GM12801 (cell line): ENCODE measurements at regions not wholly inside any gene's neighbourhood (a gene's known extent, or its start where the extent isn't known, plus 50 kb on each side); places are given as distances from the start of the nearest gene placed in this dataset.

Experiments
- TF ChIP-seq, protein P1 (sequence below): IDR thresholded peaks from one replicate; pipeline ENCODE4 v1.5.1; 2011; ENCODE audit warnings: control low read depth; ENCODE audit not compliant: insufficient read length; ENCODE audit errors: extremely low read depth

DNA sequence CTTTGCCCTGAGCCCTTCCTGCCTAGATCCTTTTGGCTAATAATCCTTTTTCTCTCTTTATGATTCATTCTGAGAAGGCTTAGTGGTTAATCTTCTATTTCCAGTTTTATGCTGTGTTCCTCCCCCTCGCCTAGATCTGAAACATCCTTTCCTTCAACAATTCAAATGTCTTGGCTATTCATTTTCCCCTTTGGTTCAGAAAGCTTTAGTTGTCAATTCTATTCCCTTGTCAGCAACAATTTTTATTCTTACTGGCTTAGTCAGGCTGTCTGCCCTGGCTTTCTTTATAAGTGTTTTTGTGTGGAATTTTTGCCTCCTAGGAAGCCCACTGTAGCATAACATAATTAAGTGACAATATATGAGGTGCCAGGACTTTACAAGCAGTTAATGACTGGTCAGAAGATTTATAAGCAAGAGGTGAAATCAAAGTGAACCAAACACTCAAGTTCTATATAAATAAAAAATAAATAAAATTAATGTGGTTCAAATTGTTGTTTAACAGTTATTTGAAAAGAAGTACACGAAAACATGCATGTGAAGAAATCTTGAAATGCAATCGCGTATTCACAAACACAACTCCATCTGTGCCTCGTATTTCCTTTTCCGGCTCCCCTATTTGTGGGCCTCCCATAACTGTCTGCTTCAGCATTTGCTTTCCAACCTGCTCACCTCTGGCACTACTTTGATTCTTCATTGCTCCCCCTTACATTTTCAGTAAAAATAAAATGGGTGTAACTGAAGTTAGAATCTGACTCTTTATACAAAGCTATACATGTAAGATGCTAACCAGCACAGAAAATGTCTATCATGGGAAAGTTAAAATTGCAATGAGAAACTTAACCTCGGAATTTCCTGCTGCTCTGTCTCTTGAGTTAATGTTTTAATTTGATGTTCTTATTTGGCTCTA, 235.4 kb downstream of the SPRY1 start:
- TF ChIP-seq, protein P1, sequence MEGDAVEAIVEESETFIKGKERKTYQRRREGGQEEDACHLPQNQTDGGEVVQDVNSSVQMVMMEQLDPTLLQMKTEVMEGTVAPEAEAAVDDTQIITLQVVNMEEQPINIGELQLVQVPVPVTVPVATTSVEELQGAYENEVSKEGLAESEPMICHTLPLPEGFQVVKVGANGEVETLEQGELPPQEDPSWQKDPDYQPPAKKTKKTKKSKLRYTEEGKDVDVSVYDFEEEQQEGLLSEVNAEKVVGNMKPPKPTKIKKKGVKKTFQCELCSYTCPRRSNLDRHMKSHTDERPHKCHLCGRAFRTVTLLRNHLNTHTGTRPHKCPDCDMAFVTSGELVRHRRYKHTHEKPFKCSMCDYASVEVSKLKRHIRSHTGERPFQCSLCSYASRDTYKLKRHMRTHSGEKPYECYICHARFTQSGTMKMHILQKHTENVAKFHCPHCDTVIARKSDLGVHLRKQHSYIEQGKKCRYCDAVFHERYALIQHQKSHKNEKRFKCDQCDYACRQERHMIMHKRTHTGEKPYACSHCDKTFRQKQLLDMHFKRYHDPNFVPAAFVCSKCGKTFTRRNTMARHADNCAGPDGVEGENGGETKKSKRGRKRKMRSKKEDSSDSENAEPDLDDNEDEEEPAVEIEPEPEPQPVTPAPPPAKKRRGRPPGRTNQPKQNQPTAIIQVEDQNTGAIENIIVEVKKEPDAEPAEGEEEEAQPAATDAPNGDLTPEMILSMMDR, result no peak

DNA sequence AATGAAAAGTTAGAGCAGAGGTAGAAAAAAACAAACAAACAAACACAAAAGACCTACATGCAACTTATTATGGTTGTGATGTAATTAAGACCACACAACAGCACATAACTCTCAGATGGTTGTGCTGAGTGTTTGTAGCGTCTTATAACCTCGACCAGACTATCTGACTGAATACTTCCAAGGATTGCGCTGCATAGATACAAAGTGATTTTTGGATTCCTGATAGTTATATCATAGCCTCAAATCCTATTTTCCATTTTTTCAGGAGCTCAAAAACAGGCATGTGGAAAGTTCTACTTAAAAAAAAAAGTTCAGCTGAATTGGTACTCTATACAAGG, 236.1 kb downstream of the SPRY1 start:
- TF ChIP-seq, protein P1, result no peak

DNA sequence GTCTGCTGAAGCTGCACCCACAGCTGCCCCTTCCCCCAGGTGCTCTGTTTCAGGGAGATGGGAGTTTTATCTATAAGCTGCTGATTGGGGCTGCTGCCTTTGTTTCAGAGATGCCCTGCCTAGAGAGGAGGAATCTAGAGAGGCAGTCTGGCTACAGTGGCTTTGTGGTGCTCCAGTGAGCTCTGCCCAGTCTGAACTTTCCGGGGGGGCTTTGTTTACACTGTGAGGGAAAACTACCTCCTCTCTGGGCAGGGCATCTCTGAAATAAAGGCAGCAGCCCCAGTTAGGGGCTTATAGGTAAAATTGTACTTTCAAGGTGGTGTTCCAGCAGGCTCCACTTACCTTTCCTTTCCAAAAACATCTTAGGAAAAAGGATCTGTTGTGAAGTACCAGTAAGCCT, 242.2 kb downstream of the SPRY1 start:
- TF ChIP-seq, protein P1, result no peak

DNA sequence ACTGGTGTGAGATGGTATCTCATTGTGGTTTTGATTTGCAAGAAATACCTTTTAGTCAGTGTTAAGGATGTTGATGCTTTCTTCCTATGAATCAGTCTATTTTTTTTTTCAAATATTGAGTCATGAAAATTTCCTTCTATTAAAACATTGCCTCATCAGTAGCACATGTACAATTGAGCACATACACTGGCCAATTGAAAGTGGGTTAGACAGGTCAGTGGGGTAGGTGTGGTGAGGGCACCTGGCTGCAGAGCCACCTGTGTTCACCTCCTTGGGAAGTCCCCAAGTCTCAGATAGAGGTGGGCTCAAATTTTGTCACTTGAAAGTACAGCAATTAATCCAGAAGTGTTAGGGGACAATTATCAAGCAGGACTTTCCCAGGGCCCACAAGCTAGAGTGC, 243.7 kb downstream of the SPRY1 start:
- TF ChIP-seq, protein P1, result no peak

DNA sequence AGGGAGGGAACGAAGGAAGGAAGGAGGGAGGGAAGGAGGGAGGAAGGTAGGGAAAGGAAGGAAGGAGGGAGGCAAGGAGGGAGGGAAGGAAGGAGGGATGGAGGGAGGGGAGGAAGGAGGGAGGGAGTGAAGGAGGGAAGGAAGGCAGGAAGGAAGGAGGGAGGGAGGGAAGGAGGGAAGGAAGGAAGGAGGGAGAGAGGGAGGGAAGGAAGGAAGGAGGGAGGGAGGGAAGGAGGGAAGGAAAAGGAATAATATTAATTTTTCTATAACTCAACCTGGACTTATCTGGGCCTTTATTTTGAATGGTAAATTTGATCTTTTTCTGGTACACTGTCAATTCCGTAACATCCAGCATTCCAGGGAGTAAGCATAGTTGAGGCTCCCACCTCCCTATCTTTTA, 244.2 kb downstream of the SPRY1 start:
- TF ChIP-seq, protein P1, result no peak

DNA sequence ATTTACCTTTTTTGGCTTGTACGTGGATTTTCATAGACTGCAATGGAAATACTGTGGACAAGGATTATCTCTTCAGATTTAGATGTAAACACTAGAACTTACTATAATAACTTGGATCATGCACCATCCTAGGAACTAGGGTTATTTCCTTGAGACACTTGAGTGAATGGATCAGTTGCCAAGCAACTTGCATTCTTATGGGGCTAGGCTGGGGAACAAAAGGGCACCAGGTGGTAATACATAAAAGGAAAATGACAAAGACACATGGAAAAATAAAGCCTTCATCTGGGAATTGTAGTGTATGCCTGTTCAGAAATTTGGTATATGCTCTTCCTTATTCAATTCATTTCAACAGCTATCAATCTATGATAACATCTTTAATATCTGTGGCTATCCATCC, 247.1 kb downstream of the SPRY1 start:
- TF ChIP-seq, protein P1, result no peak

DNA sequence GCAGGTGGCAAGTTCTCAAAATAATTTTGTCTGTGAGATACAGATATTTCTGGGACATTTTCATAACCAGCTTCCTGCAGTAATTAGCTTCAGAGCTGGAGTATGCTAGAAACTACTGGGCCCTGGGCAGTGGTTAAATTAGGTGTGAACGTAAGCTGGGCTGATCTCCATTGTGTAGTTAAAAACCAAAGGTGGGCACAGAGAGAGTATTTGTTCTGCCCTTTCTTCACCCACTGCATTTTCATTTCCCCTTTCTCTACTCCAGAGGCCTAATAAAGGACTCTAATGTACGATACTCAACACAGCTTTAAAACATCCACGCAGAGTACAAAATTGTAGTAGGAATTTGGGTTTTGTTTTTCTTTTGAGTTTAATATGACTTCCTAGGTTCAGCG, 252.7 kb downstream of the SPRY1 start:
- TF ChIP-seq, protein P1, result no peak
